HG03045 (cell line): ENCODE measurements at regions not wholly inside any gene's neighbourhood (a gene's known extent, or its start where the extent isn't known, plus 50 kb on each side); places are given as distances from the start of the nearest gene placed in this dataset.

ENCODE experiments used
- ATAC-seq: cut with Tn5 transposase; IDR thresholded peaks from one replicate; pipeline ENCODE4 v1.9.1; 2021; ENCODE audit warnings: mild to moderate bottlenecking, moderate library complexity; ENCODE audit not compliant: unreplicated experiment

GRCh38 chr6:15781333-15781732, 118.5 kb upstream of the DTNBP1 start:
- ATAC-seq: no peak

- ATAC-seq: no peak
These were observed 117.6 kb upstream of the DTNBP1 start for GRCh38 chr6:15780437-15780836.

- no peak for ATAC-seq
These were observed 116.9 kb upstream of the DTNBP1 start for GRCh38 chr6:15779726-15780125.

- no peak for ATAC-seq
These were observed 113.7 kb upstream of the DTNBP1 start for GRCh38 chr6:15776458-15776980.

- ATAC-seq: no peak
These were observed 112.9 kb upstream of the DTNBP1 start for GRCh38 chr6:15775741-15776140.

- no peak for ATAC-seq
These were observed 112.3 kb upstream of the DTNBP1 start for GRCh38 chr6:15775076-15775634.

- no peak for ATAC-seq
These were observed 111.1 kb upstream of the DTNBP1 start for GRCh38 chr6:15773806-15774410.

GRCh38 chr6:15770347-15771143, 107.7 kb upstream of the DTNBP1 start:
- ATAC-seq: no peak

- no peak for ATAC-seq
These were observed 106.7 kb upstream of the DTNBP1 start for GRCh38 chr6:15769511-15770018.

- no peak for ATAC-seq
These were observed 106.2 kb upstream of the DTNBP1 start for GRCh38 chr6:15768999-15769398.

GRCh38 chr6:15763837-15764236, 101.0 kb upstream of the DTNBP1 start:
- no peak for ATAC-seq

- ATAC-seq: no peak
These were observed 100.5 kb upstream of the DTNBP1 start for GRCh38 chr6:15763364-15763763.

- no peak for ATAC-seq
These were observed 98.2 kb upstream of the DTNBP1 start for GRCh38 chr6:15761045-15761502.

- ATAC-seq: no peak
These were observed 95.9 kb upstream of the DTNBP1 start for GRCh38 chr6:15758631-15759215.

GRCh38 chr6:15755526-15755925, 92.7 kb upstream of the DTNBP1 start:
- ATAC-seq: no peak

GRCh38 chr6:15754706-15755079, 91.9 kb upstream of the DTNBP1 start:
- no peak for ATAC-seq

- ATAC-seq: no peak
These were observed 91.3 kb upstream of the DTNBP1 start for GRCh38 chr6:15754035-15754705.

GRCh38 chr6:15752820-15753219, 90.0 kb upstream of the DTNBP1 start:
- ATAC-seq: no peak

- ATAC-seq: no peak
These were observed 89.0 kb upstream of the DTNBP1 start for GRCh38 chr6:15751721-15752350.

- ATAC-seq: no peak
These were observed 85.5 kb upstream of the DTNBP1 start for GRCh38 chr6:15748341-15748740.
